NCI-H226 (cell line): ENCODE measurements at regions not wholly inside any gene's neighbourhood (a gene's known extent, or its start where the extent isn't known, plus 50 kb on each side); places are given as distances from the start of the nearest gene placed in this dataset.

Source experiments
- DNase-seq: peaks from one replicate; pipeline ENCODE4 v3.0.0-alpha.2; 2015

GRCh38 chr4:27534488-27534887 lies 673.8 kb downstream of the STIM2 start:
- DNase-seq: no peak

DNA sequence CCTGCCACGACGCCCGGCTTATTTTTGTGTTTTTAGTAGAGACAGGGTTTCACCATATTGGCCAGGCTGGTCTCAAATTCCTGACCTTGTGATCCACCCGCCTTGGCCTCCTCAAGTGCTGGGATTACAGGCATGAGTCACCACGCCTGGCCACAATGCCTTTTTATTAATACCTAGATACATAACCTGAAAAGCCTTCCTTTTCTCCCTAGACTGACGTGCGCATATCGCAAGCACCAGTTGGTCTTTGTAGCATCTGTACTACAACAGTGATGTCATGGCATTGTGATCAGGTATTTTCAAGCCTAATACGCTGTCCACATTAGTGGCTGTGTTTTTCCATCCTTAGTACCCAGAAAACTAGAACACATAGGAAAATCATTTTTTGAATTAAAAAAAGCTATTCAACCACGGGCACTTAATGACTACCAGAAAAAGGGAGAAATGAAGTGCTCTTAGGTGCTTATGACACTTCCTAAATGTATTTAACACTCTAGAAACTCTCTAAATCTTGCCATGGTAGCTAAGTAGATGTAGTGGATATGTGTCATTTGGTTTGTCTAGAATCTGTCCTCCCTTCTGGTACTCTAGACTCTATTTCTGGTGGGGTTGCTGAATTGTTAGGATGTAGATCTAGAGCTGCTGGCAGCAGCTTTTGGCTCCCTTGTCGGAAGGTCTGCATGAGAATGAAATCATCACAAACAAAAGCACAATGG lies 707.8 kb downstream of the STIM2 start:
- no peak for DNase-seq

DNA sequence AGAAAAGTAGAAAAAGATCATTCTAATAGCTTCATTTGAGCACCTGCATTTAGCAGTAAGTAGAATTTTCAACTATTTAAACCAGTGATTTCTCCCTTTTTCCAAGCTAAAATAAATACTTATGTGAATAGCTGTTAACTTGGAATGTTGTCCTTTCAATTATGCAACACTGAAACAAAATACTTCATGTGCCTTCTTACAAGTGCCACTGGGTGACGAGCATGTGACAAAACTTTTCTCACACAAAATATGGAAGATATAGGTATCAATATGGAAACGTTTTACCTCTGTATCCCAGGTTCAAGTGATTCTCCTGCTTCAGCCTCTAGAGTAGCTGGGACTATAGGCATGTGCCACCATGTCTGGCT lies 708.3 kb downstream of the STIM2 start:
- DNase-seq: no peak

DNA sequence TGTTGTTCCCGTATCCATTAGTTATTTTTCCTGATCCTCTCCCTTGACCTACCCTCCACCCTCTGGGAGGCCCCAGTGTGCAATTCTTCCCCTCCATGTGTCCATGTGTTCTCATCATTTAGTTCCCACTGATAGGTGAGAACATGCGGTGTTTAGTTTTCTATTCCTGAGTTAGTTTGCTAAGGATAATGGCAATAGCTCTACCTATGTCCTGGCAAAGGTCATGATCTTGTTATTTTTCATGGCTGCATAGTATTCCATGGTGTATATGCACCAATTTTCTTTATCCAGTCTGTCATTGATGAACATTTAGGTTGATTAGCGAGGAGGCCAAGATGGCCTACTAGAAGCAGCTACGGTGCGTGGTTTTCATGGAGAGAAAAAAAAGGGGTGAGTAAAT lies 714.1 kb downstream of the STIM2 start:
- DNase-seq: no peak

- DNase-seq: no peak
Observed at GRCh38 chr4:27577951-27578350, 717.3 kb downstream of the STIM2 start.

DNA sequence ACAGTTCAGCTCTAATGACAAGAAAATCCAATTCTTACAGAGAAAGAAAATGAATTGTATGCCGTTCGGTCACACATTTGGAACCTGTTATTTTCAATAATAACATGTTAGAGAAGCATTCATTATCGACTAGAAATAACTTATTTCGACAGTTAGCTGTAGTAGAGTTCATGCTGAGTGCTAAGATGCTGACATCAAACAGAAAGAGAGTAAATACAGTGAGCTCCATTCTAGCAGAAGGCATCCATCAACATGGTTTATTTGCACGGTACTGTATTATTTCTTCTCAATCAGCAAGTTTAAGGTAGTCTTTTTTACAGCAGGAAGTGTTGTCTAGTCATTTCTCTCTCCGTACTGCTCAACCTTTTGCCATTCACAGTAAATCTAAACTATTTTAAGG lies 732.1 kb downstream of the STIM2 start:
- DNase-seq: no peak

DNA sequence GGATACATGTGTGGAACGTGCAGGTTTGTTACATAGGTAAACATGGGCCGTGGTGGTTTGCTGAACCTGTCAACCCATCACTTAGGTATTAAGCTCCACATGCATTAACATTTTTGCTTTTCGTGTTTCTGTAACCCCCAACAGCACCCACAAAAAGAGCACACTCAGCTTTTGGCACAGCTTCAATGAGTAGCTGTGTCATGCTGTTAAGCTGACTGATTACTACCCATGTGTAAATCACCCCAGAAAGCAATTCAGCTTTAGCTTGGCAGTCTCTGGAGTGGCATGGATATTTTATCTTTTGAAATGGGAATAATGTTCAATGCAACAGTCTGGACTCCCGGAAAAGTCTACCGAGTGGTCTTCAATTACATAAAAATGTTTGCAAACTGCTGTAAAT lies 734.3 kb downstream of the STIM2 start:
- no peak for DNase-seq

DNA sequence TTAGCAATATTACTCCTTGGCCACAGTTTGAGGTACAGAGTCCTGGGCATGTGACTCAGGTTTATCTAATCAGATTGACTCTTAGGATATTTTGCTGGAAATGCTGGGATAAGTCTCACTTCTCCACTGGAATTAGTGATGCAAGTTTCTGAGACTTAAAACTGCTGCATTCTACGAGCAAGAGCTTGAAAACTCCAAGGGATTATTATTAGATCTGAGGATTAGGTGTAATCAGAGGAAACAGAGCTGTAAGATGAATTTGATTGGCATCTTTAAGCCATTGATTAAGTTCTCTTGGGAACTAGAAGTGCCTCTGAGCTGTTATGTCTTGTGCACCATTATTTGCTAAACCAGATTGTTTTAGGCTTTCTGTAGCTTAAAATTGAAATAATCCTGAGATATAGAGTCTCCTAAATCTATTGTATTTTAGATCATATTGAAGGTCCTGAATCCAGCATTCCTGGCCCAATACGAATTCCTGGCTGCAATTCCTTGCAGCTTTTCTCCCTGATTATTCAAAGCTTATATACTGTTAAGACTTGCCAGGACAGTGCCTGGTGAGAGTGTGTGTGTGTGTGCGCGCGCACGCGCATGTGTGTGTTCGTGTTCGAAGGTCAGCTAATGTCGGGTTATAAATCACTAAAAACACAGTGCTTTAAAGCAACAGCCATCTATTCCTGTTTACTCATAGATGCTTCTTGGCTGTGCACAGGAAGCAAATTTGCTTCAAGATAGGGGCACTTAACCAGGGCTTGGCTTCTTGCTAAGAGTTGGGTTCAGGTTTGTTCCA lies 735.1 kb downstream of the STIM2 start:
- DNase-seq: no peak

DNA sequence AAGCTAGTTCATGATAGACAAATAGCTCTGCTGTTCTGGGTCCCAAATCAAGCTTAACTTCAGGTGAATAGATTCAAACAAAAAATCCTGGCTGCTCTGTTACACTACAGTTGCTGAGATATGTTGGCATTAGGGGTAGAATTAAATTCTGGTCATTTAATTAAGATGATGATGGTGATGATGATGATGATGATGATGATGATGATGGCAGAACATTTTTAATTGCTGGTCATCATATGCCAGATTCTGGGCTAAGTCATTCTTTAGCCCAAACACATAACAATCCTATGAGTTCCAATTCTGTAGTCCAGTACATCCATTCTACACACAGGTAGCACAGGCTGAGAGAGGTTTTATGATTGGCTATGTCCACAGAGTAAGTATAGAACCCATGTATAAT lies 741.5 kb downstream of the STIM2 start:
- DNase-seq: no peak

GRCh38 chr4:27604692-27605091 lies 744.1 kb downstream of the STIM2 start:
- DNase-seq: no peak

DNA sequence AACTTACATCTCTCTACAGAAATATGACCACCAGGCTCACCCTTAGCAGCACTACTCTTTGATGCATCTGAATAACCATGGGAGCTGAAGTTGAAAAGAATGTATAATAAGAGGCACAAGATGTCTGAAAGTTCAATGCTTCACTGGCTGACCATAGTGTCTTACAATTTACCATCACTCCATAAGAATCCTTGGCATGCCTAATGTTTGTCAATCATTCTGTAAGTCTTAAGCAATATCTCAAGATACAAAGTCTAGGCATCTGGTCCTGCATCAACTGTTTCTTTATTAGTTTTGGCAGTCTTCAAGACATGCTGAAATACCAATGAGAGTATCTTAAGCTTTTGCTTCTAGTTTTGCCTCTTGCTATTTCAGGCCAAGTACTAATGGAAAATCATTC lies 755.5 kb downstream of the STIM2 start:
- peak; percentile 52 for DNase-seq

GRCh38 chr4:27619435-27619834 lies 758.8 kb downstream of the STIM2 start:
- DNase-seq: no peak

GRCh38 chr4:27620886-27621285 lies 760.2 kb downstream of the STIM2 start:
- DNase-seq: no peak

- no peak for DNase-seq
Observed at GRCh38 chr4:27624749-27625148, 764.1 kb downstream of the STIM2 start.

GRCh38 chr4:27628609-27629008 lies 768.0 kb downstream of the STIM2 start:
- DNase-seq: no peak

- no peak for DNase-seq
Observed at GRCh38 chr4:27629532-27630225, 769.0 kb downstream of the STIM2 start.

- DNase-seq: no peak
Observed at GRCh38 chr4:27635936-27636913, 775.6 kb downstream of the STIM2 start.

DNA sequence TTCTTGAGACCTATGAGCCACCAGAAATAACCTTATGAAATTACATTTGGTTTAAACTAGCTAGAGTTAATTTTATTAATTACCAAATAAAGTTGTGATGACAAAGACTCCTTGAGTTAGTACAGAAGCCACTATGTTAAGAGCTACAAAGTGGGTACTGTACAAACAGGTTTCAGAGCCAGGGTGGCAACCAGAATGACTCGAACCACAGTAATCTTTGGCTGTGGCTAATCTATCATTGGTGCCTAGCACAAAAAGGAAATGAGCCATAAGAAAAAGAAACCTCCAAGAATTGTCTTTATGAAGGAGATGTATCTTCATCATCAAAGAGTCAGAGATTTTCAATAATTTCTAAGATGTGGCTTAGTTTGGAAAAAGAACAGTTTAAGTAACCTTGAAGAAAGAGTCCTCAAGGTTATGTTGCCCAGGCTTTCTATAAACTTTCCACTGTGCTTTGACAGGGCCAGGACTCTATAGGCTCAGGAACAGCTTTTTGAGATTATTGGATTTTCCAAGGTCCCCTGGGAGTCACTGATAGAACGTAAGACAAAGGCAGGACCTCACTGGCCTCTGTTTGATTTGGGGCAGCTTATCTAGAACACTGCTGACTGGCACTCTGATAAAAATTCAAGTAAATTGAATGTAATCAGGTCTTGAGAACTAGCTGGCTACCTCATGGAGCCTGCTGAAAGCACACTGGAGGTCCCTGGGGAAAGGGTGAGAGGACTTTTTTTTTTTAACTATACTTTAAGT lies 777.7 kb downstream of the STIM2 start:
- peak; percentile 60 for DNase-seq

DNA sequence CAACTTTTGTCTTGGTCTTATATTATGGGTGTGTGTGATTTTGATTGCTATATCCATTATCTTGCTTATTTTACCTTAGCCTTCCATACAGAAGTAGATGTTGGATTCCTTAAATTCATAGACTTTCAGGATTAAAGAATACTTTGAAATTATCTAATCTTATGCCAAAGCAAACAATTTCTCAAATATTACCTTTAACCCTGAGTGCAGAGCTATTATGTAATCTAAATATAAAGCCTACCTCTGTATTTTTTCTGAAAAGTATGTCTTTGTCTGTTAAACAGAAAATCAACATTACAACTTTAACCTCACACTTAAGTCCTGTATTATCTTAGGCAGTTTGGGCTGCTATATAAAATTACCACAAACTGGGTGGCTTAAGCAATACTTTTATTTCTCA lies 782.5 kb downstream of the STIM2 start:
- no peak for DNase-seq

GRCh38 chr4:27648416-27648815 lies 787.8 kb downstream of the STIM2 start:
- DNase-seq: no peak

GRCh38 chr4:27662426-27662825 lies 801.8 kb downstream of the STIM2 start:
- DNase-seq: no peak

GRCh38 chr4:27666943-27667342 lies 806.3 kb downstream of the STIM2 start:
- no peak for DNase-seq
